ENCODE measurements at regions not wholly inside any gene's neighbourhood (a gene's known extent, or its start where the extent isn't known, plus 50 kb on each side); places are given as distances from the start of the nearest gene placed in this dataset.

DNA sequence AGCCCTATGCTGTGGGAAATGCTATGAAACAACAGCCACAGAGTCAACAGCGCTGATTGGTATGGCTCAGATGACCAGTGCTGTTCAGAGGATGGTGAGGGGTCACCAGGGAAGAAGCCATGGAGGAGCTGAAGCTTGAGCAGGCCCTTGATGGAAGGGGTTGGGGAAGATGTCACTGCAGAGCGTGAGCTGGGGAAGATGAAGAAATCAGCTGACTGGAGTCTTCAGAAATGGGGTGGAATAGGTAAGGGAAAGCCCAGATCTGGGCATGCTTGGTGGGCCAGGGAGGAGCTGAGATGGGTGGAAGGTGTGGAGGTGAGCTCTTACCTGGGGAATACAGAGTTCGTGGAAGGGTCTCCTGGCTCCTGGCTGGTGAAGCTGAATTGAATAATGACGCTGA lies 105.4 kb upstream of the PLET1 start:
- TF ChIP-seq POLR2A (IDR thresholded peaks at IDR 0.05) (no peak), CTCF (IDR thresholded peaks at IDR 0.05) (no peak), EP300 (IDR thresholded peaks at IDR 0.05) (no peak)

Data from ovary (tissue), 3 donors.